ENCODE measurements at regions not wholly inside any gene's neighbourhood (a gene's known extent, or its start where the extent isn't known, plus 50 kb on each side); places are given as distances from the start of the nearest gene placed in this dataset.
"Not testable (repeated sequence)": the region's sequence is repeated elsewhere in the genome, so short reads cannot be mapped to it uniquely, and the experiment has no call there.

- no peak for DNase-seq (ENCODE audit: low spot score)
These were observed 580.2 kb downstream of the EBF1 start for GRCh38 chr5:158519433-158520021.

DNA sequence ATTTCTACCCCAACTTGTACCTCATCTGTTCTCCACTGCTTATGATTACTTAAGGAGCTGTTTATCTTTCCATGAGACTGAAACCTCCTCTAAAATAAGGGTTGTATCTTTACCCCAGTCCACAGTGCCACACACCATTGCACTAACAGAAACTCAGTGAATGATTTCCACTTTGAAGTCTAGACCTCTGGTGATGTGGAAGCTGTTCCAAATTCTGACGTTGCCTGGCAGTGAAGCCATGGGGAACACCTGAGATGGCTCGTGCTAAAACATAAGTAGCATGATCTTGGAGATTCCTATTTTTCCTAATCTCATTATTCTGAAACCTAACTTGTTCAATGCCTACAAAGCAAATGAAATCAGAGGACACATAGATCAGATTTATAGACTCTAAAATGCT, 583.2 kb downstream of the EBF1 start:
- no peak for DNase-seq (ENCODE audit: low spot score)

DNA sequence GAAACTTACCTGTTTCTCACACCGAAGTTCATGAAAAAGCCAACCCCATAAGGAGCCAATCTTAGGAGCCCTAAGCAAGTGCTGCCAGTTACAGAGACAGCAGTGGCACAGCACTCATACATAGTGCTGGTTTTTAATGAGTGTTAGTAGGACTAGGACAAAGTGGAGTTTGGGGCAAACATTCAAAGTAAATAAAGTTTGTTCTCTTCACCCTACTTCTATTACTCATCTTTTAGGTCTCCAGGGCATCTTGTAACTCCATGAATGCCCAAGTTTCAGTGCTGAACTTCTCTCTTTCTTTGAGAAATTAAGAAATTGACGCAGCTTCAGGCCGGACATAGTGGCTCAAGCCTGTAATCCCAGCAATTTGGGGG, 584.7 kb downstream of the EBF1 start:
- DNase-seq (ENCODE audit: low spot score): no peak

- no peak for DNase-seq (ENCODE audit: low spot score)
These were observed 585.3 kb downstream of the EBF1 start for GRCh38 chr5:158514319-158514985.

DNA sequence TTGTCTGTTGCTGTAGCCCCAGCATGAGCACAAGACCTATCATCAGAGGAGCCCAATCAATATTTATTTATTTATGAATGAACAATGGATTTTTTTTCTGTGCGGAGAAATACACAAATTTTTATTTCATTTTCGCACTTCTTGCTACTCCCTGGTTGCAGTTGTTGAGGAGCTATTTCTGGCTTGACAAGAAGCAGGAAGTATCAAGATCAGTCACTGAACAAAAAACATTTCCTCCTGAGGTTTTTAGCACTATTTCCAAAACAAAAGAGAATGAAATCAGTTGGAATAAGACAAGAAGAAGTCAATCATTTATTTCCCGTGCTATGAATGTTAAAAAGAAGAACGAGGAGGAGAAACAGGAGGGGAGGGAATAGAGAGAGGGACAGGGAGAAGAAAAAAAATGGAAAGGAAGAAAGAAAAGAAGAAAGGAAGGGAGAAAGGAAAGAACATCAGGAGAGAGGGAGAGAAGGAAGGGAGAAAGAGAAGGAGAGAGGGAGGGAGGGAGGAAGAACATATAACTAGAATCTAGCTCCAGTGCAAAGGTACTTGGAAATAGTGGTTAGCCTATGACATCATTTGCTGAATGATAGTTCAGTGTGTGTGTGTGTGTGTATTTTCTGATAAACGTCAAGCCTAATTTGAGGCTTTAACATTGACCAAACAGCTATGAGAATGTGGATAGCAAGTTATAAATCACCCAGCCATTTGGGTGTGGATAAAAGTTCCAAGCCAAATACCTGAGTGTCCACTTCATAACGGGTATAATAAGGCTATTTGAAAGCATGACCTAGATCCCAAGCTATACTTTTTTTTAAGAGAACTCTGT, 586.0 kb downstream of the EBF1 start:
- no peak for DNase-seq (ENCODE audit: low spot score)

DNA sequence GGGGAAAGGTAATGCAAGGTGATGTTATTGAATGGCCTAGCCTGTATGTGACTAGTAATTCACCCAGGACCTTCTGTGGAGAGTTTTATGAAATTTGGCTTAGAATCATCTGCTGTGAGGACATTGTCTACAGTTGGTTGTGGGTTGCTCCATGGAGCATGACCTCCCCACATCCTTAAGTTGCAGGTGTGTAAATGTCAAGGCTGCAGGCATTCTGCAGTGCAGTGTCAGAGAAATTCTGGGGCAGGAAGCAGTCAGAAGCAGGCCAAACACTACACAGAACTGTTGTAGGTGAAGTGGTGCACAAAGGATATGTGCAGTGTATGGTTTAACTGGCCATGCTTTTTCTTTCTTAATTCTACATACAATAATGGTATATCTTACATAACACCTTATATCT, 588.3 kb downstream of the EBF1 start:
- no peak for DNase-seq (ENCODE audit: low spot score)

GRCh38 chr5:158510479-158510878, 589.2 kb downstream of the EBF1 start:
- no peak for DNase-seq (ENCODE audit: low spot score)

GRCh38 chr5:158506648-158507047, 593.1 kb downstream of the EBF1 start:
- DNase-seq (ENCODE audit: low spot score): no peak

DNA sequence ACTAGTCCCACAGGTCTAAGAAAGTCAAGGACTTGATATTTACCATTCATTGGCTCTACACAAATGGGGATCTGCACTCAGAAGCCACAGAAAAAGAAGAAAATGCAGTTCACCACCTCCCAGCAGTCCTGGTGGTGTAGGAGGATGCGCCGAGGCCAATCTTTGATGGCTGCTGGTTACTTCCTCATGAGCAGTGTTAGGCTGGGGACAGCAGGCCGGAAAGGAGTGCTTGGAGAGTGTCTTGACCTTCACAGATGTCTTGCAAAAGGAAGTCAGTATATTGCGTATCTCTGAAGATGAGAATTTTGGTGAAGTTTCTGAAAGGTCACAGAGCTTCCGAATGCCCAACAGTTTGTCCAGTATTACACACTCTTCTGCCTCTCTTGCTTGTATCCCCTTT, 597.0 kb downstream of the EBF1 start:
- peak; percentile 5 for DNase-seq (ENCODE audit: low spot score)

DNA sequence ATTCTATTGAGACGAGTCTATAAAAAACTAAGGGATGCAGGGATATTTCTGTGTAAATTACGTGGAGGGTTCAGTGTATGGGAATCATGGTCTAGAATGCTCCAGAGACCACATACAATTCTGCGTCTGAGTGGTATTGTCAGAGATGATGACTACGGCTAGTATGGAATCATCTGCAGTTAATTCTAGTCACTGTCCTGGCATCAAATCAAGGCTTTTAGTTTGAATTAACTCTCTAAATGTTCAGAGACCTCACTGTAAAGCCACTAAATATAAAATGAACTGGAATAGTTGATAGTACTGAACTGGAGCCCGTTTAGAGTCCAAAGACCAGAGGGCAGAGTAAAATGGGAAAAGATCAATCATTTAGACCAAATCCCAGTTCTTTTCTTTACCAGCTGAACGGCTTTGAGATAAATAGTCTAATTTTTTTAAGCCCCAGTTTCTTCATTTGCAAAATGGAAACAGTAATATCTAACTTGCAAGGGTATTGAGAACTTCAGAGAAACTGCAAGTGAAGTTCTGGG, 599.8 kb downstream of the EBF1 start:
- DNase-seq (ENCODE audit: low spot score): no peak

- DNase-seq (ENCODE audit: low spot score): no peak
These were observed 600.4 kb downstream of the EBF1 start for GRCh38 chr5:158499075-158499891.

DNA sequence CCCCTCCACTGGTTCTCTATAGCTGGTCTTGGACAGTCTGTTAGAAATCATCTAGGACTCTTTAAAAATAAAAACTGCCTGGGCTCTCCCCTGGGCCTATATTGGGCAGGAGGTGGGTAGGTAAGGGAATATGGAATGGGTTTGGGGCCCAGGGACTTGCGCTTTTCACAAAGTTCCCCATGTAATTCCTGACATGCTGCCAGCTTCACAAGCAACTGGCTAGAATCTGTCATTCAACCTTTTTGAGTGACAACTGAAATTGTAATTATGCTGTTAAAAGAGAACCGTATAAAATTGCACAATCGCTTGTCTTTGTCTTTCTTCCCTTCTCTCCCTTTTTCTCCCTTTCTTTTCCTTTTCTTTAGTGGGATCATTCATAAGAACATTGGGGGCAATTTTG, 603.1 kb downstream of the EBF1 start:
- DNase-seq (ENCODE audit: low spot score): no peak

DNA sequence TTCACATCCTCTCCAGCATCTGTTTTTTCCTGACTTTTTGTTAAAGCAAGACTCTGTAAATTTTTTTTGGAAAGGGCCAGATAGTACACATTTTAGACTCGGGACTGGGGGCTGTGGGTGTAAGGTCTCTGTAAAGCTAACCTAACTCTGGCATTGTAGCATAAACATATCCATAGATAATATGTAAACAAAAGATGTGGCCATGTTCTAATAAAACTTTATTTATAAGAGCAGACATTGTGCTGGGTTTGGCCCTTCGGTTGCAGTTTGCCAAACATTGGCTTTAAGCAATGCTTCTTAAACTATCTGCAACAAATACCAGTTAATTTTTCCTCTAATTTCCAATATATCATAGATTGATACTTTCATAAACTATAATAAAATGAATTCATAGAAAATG, 605.2 kb downstream of the EBF1 start:
- DNase-seq (ENCODE audit: low spot score): no peak

GRCh38 chr5:158494044-158494443, 605.7 kb downstream of the EBF1 start:
- not testable (repeated sequence) for DNase-seq (ENCODE audit: low spot score)

DNA sequence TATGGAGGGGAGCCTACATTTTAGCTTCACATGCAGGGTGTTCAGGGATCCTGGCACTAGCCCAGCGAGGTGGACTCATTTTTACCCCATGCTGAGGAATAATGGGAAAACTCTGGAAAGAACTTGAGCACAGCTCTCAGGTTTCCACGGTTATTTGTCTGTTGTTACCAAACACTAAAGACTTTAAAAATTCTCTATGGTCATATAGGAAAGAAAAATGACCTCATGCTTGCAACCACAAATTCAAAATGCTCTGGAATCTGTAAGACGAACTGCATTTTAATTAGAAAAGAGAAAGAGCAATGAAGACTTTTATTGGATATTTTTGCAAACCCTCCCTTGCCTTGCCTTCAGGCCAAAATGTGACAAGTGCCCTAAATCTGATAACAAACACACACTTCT, 606.9 kb downstream of the EBF1 start:
- no peak for DNase-seq (ENCODE audit: low spot score)

DNA sequence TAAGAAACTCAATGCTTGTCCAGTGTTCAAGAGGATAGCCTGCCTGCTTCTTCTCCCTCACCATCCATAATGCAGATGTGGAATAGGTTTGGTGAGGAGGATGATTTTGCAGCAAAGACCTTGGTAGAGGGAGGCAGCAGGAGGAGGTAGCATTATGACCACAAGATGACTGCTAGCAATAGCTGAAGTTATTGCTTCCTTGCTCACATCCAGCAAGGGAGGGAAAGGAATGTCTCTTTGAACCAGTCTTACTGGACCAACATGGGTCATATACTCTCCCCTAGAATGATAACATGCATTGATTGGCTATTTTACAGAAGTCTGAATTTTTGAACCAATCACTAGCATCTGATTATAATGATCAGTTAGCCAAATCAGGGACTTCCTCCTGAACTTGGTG, 607.6 kb downstream of the EBF1 start:
- DNase-seq (ENCODE audit: low spot score): no peak

- no peak for DNase-seq (ENCODE audit: low spot score)
These were observed 612.1 kb downstream of the EBF1 start for GRCh38 chr5:158487664-158488063.

DNA sequence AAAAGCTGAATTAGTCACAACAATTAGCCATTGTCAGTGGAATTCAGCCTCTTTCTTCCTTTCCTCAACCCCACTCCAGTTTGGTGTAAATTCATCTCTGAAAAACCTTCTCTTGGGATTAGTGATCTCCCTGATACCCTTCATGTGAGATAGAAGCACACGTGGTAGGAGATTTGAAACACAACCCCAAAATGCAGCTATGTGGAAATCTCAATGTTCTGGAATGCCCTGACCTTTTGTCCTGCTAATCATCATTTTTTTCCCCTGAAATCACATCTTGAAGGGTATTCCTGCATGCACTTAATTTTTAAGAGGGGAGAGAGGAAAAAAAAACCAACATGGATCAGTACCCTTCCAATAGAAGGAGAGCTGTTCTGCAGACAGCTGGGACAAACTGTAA, 612.6 kb downstream of the EBF1 start:
- no peak for DNase-seq (ENCODE audit: low spot score)

GRCh38 chr5:158486566-158486965, 613.1 kb downstream of the EBF1 start:
- DNase-seq (ENCODE audit: low spot score): no peak

DNA sequence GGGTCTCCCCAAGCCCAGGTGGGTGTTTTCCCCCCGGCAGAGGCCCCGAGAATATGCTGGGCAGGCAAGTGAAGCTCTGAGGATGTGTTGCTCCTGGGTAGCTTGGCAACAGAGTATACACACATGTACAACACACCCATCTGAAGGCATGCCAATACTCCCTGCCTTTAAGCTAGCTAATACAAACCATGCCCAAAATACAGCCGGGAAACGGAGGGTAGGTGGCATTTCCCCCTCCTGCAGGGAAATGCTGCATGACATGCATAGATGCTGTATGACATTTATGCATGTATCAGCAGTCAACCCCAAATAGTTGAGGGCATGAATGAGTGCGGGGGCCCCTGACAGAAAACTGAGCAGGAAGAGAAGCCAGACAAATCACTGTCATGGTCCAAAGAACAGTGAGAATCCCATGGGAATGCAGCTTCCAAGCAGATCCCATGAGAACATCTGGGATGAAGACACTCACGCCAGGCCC, 614.1 kb downstream of the EBF1 start:
- no peak for DNase-seq (ENCODE audit: low spot score)

- DNase-seq (ENCODE audit: low spot score): no peak
These were observed 614.7 kb downstream of the EBF1 start for GRCh38 chr5:158485047-158485446.

GRCh38 chr5:158484150-158484549, 615.6 kb downstream of the EBF1 start:
- DNase-seq (ENCODE audit: low spot score): no peak
